Activated CD8-positive, alpha-beta memory T cell treated with anti-CD3 and anti-CD28 coated beads for 4 hours (primary cell): ENCODE measurements at regions not wholly inside any gene's neighbourhood (a gene's known extent, or its start where the extent isn't known, plus 50 kb on each side); places are given as distances from the start of the nearest gene placed in this dataset.
"Not testable (repeated sequence)": the region's sequence is repeated elsewhere in the genome, so short reads cannot be mapped to it uniquely, and the experiment has no call there.

Source experiments
- DNase-seq, 2 donors: peaks; one replicate each; pipeline ENCODE4 v3.0.0-alpha.2; 2020; ENCODE audit warnings: low read depth in 2 of 2

- DNase-seq: not testable (repeated sequence)
Measured at GRCh38 chr18:41046250-41046649, 908.8 kb upstream of the PIK3C3 start.

GRCh38 chr18:41043876-41044275 is 911.2 kb upstream of the PIK3C3 start:
- no peak for DNase-seq

- no peak for DNase-seq
Measured at GRCh38 chr18:41042866-41043265, 912.2 kb upstream of the PIK3C3 start.

GRCh38 chr18:41038071-41038470 is 917.0 kb upstream of the PIK3C3 start:
- no peak for DNase-seq

- no peak for DNase-seq
Measured at GRCh38 chr18:41036346-41036745, 918.7 kb upstream of the PIK3C3 start.

GRCh38 chr18:41034413-41034812 is 920.6 kb upstream of the PIK3C3 start:
- no peak for DNase-seq

- DNase-seq: no peak
Measured at GRCh38 chr18:41025666-41026065, 929.4 kb upstream of the PIK3C3 start.

GRCh38 chr18:41024792-41025191 is 930.2 kb upstream of the PIK3C3 start:
- DNase-seq: no peak

- no peak for DNase-seq
Measured at GRCh38 chr18:41022484-41022883, 932.5 kb upstream of the PIK3C3 start.

GRCh38 chr18:41021089-41021488 is 933.9 kb upstream of the PIK3C3 start:
- DNase-seq: no peak

- no peak for DNase-seq
Measured at GRCh38 chr18:41012194-41012593, 942.8 kb upstream of the PIK3C3 start.

- DNase-seq: no peak
Measured at GRCh38 chr18:41009926-41010325, 945.1 kb upstream of the PIK3C3 start.

GRCh38 chr18:41004324-41004723 is 950.7 kb upstream of the PIK3C3 start:
- DNase-seq: no peak

GRCh38 chr18:40995529-40995928 is 959.5 kb upstream of the PIK3C3 start:
- no peak for DNase-seq

GRCh38 chr18:40993363-40993762 is 961.7 kb upstream of the PIK3C3 start:
- DNase-seq: no peak

GRCh38 chr18:40987581-40987980 is 967.5 kb upstream of the PIK3C3 start:
- no peak for DNase-seq

GRCh38 chr18:40985436-40985835 is 969.6 kb upstream of the PIK3C3 start:
- DNase-seq: no peak

- no peak for DNase-seq
Measured at GRCh38 chr18:40984856-40985255, 970.2 kb upstream of the PIK3C3 start.

- DNase-seq: no peak
Measured at GRCh38 chr18:40983835-40984234, 971.2 kb upstream of the PIK3C3 start.

- DNase-seq: no peak
Measured at GRCh38 chr18:40980171-40980570, 974.9 kb upstream of the PIK3C3 start.

- DNase-seq: no peak
Measured at GRCh38 chr18:40976050-40976449, 979.0 kb upstream of the PIK3C3 start.

- no peak for DNase-seq
Measured at GRCh38 chr18:40974448-40974847, 980.6 kb upstream of the PIK3C3 start.

- no peak for DNase-seq
Measured at GRCh38 chr18:40962784-40963183, 992.2 kb upstream of the PIK3C3 start.

- no peak for DNase-seq
Measured at GRCh38 chr18:40957533-40958070, 997.4 kb upstream of the PIK3C3 start.

GRCh38 chr18:40956213-40956612 is 998.8 kb upstream of the PIK3C3 start:
- no peak for DNase-seq
